GM13977 (cell line): ENCODE measurements at regions not wholly inside any gene's neighbourhood (a gene's known extent, or its start where the extent isn't known, plus 50 kb on each side); places are given as distances from the start of the nearest gene placed in this dataset.

Experiments used
- DNase-seq: peaks from one replicate; pipeline ENCODE4 v3.0.0; 2012; ENCODE audit warnings: low spot score
- CTCF ChIP-seq: IDR thresholded peaks from 2 replicates; pipeline ENCODE4 v1.5.1; 2012; ENCODE audit warnings: mild to moderate bottlenecking, control low read depth; ENCODE audit not compliant: insufficient read depth; ENCODE audit errors: extremely low read depth, missing control alignments
- in situ Hi-C: fragments of 300-500 bp; cut with MboI; formaldehyde crosslinking; loops from one replicate; pipeline ENCODE4 v1.12.0; 2022; ENCODE audit warnings: low sequenced_read_pairs, low pct_unique_long_range_greater_than_20kb, mixed read lengths, inconsistent platforms; ENCODE audit not compliant: unreplicated experiment

- in situ Hi-C loops = no loop called here
- no peak for DNase-seq
- no peak for TF ChIP-seq CTCF
Observed at GRCh38 chr4:23038626-23039491, 346.1 kb downstream of the GBA3 start.

- DNase-seq = no peak
- in situ Hi-C loops = no loop called here
- TF ChIP-seq CTCF = no peak
Observed at GRCh38 chr4:23036921-23037495, 344.3 kb downstream of the GBA3 start.

GRCh38 chr4:23036503-23036902 is 343.8 kb downstream of the GBA3 start:
- no peak for DNase-seq
- in situ Hi-C loops = no loop called here
- TF ChIP-seq CTCF = no peak

- in situ Hi-C loops = no loop called here
Observed at GRCh38 chr4:23035521-23036056, 342.9 kb downstream of the GBA3 start.

GRCh38 chr4:23034731-23035130 is 342.0 kb downstream of the GBA3 start:
- DNase-seq = no peak
- in situ Hi-C loops = no loop called here
- TF ChIP-seq CTCF = no peak

More at GRCh38 chr4:23035521-23036056, 342.9 kb downstream of the GBA3 start:
- no peak for TF ChIP-seq CTCF
- no peak for DNase-seq

GRCh38 chr4:23033796-23034195 is 341.1 kb downstream of the GBA3 start:
- no peak for TF ChIP-seq CTCF
- in situ Hi-C loops = no loop called here
- no peak for DNase-seq
